Mesodermal cell (in vitro differentiated cells): ENCODE measurements at regions not wholly inside any gene's neighbourhood (a gene's known extent, or its start where the extent isn't known, plus 50 kb on each side); places are given as distances from the start of the nearest gene placed in this dataset.
"Not testable (repeated sequence)": the region's sequence is repeated elsewhere in the genome, so short reads cannot be mapped to it uniquely, and the experiment has no call there.

Source experiments
- H3K27ac ChIP-seq: 2 replicates; pipeline ENCODE4 v1.7.0; 2013; ENCODE audit warnings: mild to moderate bottlenecking, low read depth, low read length, moderate library complexity; ENCODE audit not compliant: severe bottlenecking
- H3K36me3 ChIP-seq: 2 replicates; pipeline ENCODE4 v1.7.1; 2013; ENCODE audit warnings: mild to moderate bottlenecking, low read length, moderate library complexity; ENCODE audit not compliant: control insufficient read depth, insufficient read depth
- H3K4me1 ChIP-seq: one replicate; pipeline ENCODE4 v1.7.1; 2013; ENCODE audit warnings: mild to moderate bottlenecking, low read length; ENCODE audit not compliant: insufficient read depth, control insufficient read depth, poor library complexity, severe bottlenecking
- H3K4me3 ChIP-seq: 2 replicates; pipeline ENCODE4 v1.7.0; 2013; ENCODE audit warnings: low read length, control low read depth, mild to moderate bottlenecking; ENCODE audit not compliant: insufficient read depth, poor library complexity, severe bottlenecking; ENCODE audit errors: extremely low read depth
- H3K9me3 ChIP-seq: 2 replicates; pipeline ENCODE4 v1.7.1; 2013; ENCODE audit warnings: mild to moderate bottlenecking, low read length, moderate library complexity; ENCODE audit not compliant: control insufficient read depth
- WGBS, 2 experiments: methylation state at CpG; one replicate each; pipeline ENCODE4 v1.1.5; 2013; ENCODE audit warnings: missing lambda C conversion rate in 2 of 2; ENCODE audit not compliant: insufficient coverage in 2 of 2; 5-methylcytosine and 5-hydroxymethylcytosine counted together

DNA sequence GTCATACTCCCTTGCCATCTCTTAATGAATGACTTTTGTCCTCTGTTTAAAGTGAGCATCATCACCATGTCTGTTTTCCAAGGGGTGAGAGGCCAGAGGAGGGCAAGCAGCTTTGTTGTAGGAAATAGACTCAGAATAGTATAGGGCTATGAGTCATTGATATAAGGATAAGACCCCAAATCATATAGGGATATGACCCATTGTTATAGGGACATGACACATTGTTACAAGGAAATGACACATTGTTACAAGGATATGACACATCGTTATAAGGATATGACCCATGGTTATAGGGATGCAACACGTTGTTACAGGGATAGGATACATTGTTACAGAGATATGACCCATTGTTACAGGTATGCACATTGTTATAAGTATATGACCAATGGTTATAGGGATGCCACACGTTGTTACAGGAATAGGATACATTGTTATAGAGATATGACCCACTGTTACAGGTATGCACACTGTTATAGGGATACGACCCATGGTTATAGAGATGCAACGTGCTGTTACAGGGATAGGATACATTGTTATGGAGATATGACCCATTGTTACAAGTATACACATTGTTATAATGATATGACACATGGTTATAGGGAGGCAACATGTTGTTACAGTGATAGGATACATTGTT is 311.1 kb upstream of the ADARB2 start:
- H3K4me3 ChIP-seq: no peak overlapping the region
- no peaks in the 10 kb centered on the region for H3K4me1 ChIP-seq
- H3K9me3 ChIP-seq: no peaks in the 10 kb centered on the region
- H3K36me3 ChIP-seq: no peaks in the 10 kb centered on the region
- WGBS, 2 experiments: 68 to 83% methylated on average over 3 to 4 of the region's 5 CpGs
- H3K27ac ChIP-seq: peak overlapping the region; percentile 34

DNA sequence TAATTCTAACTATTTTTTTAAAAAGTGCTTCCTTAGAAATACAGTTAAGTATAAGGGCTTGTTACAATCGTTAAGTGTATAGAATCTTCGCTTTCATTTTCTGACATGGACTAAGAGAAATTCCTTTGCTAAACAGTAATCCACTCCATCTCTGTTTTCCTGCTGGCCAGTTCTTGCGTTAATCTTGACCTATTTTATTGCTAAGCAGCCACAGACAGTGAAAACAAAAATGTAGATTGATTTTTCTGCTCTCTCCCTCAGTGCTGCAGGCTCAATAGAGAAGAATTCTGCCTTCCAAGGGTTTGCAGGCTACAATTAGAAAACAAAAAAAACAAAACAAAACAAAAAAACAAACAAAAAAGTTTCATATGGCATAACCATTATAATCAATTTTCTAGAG is 310.4 kb upstream of the ADARB2 start:
- 96% methylated on average over 3 of the region's 3 CpGs; no CpG with 5 or more reads in 1 of the 2 experiments for WGBS, 2 experiments
- Histone ChIP-seq H3K27ac (no peak overlapping the region), H3K36me3 (no peaks in the 10 kb centered on the region), H3K9me3 (no peaks in the 10 kb centered on the region), H3K4me3 (no peak overlapping the region), H3K4me1 (no peaks in the 10 kb centered on the region)

DNA sequence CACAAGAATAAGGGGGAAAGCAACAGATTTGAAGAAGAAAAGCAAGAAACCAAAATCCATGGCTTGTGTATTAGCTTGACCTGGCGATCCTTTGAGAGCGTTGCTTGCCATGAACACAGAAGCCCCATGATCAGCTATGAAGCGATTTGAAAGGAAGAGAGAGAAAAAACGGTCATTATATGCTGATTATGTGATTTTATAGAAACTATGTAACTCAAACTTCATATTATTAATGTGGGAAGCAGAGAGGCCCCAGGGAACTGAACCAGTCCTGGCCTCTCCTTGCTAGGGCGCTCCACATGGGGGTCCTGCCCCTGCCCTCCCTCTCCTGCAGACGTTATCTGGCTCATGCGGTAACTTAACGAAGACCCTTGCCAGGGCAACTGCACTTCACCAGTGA is 306.1 kb upstream of the ADARB2 start:
- Histone ChIP-seq H3K9me3 (no peaks in the 10 kb centered on the region), H3K4me1 (no peaks in the 10 kb centered on the region), H3K36me3 (no peaks in the 10 kb centered on the region), H3K4me3 (no peak overlapping the region), H3K27ac (no peak overlapping the region)
- 74 to 90% methylated on average over 2 to 6 of the region's 8 CpGs for WGBS, 2 experiments

DNA sequence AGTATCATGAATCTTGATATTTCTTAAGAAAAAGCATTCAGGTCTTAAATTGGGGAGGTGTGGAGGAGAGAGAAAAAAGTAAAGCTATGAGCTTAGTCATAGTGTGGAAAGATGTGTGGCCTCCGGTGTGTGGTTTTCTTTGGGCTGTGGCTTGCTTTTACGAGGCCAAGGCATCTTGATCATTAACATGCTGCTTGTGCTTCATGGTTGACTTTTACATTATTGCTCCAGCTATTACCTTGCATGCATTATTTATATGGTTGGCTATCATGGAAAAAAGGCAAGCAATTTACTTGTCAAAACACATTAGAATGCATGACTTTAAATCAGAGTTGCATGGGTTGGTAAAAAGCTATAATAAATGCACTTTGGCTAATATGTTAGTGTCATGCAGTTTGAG is 300.7 kb upstream of the ADARB2 start:
- Histone ChIP-seq H3K9me3 (no peaks in the 10 kb centered on the region), H3K4me1 (no peaks in the 10 kb centered on the region), H3K36me3 (no peaks in the 10 kb centered on the region), H3K4me3 (no peak overlapping the region), H3K27ac (no peak overlapping the region)
- 80 to 100% methylated on average over 1 of the region's 2 CpGs for WGBS, 2 experiments

DNA sequence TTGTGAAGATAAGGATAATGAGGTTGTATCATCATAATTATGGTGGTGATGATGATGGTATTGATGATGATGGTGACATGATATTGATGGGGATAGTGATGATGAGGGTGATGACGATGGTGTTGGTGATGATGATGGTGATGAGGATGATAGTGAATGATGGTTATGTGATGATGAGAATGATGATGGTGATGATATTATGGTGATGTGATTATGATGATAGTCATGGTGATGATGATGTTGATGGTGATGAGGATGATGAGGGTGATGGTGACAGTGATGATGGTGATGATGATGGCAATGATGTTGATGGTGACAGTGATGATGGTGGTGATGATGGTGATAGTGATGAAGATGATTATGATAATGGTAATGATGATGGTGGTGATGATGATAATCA is 299.9 kb upstream of the ADARB2 start:
- Histone ChIP-seq H3K36me3 (no peaks in the 10 kb centered on the region), H3K4me1 (no peaks in the 10 kb centered on the region), H3K4me3 (no peak overlapping the region), H3K9me3 (no peaks in the 10 kb centered on the region), H3K27ac (no peak overlapping the region)
- 88 to 96% methylated on average over 1 of the region's 1 CpG for WGBS, 2 experiments

DNA sequence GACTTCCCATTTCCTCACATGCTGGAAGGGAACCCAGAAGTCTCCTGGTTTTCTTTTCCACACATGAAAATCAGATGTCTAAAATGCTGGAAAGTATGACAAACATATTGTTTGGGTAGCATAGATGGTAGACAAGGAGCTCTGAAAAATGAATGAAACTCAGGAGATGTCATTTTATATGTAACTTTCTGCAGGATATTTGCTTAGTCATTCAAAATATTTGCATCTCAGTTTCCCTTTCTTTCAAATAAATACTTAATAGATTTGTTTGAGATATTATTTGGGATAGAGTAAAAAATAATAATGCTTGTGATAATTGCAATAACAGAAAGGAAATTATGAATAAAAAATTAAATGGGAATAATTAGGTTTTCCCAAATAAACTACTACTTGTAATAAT is 298.9 kb upstream of the ADARB2 start:
- Histone ChIP-seq H3K27ac (no peak overlapping the region), H3K36me3 (no peaks in the 10 kb centered on the region), H3K4me3 (no peak overlapping the region), H3K4me1 (no peaks in the 10 kb centered on the region), H3K9me3 (no peaks in the 10 kb centered on the region)

DNA sequence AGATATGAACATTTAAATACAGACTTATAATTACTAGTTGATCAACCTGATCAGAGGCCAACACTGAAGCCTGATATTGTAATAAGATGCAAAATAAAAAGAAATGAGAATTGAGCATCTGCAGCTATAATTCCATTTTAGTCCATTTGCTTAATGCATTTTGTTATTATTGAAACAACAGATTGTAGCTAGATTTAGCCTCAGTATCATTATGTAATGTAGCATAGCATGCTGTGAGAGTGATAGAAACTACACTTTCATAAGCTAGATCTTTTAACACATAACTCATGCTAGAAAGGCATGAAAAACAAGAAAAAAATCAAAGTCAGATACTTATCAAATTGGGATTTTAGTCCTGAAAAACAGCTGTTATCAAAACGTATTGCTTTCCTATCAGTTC is 292.7 kb upstream of the ADARB2 start:
- Histone ChIP-seq H3K36me3 (no peaks in the 10 kb centered on the region), H3K9me3 (no peaks in the 10 kb centered on the region), H3K27ac (no peak overlapping the region), H3K4me1 (no peaks in the 10 kb centered on the region), H3K4me3 (no peak overlapping the region)
- 100% methylated on average over 1 of the region's 1 CpG; no CpG with 5 or more reads in 1 of the 2 experiments for WGBS, 2 experiments

DNA sequence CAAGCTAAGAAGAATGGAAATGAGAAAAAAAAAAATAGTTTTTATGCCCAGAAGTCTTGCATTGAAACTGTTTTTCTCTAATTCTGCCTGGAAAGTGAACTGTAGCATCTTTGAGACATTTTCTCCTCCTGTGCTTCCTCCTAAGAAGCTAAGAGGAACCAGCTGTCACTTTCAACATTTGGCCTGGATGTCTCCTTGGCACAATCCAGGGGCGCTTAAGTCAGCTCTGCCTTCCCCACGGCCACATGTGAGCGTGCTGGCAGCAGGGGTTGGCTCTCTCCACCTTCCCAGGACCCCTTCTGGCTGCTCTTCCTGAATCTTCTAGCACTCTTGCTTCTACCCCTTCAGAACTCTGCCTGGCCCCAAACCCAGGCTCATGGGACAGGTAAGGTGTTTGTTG is 289.6 kb upstream of the ADARB2 start:
- 73 to 84% methylated on average over 3 of the region's 3 CpGs for WGBS, 2 experiments
- Histone ChIP-seq H3K27ac (no peak overlapping the region), H3K4me1 (no peaks in the 10 kb centered on the region), H3K9me3 (no peaks in the 10 kb centered on the region), H3K4me3 (no peak overlapping the region), H3K36me3 (no peaks in the 10 kb centered on the region)

DNA sequence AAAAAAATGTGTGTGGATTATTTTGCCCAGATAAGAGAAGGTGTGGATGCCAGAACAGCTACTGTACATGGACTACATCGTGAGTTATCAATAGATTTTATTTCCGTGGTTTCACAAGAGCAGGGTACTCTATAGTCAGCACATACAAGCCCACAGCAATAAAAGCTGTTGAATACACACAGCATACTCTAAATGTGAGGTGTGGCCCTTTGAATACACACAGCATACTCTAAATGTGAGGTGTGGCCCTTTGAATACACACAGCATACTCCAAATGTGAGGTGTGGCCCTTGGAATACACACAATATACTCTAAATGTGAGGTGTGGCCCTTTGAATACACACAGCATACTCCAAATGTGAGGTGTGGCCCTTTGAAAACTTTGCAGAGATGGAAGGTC is 287.4 kb upstream of the ADARB2 start:
- WGBS, 2 experiments: no CpG with 5 or more reads among the region's 2 CpGs
- H3K27ac ChIP-seq, H3K4me1 ChIP-seq, H3K9me3 ChIP-seq, H3K4me3 ChIP-seq, H3K36me3 ChIP-seq: not testable (repeated sequence)

DNA sequence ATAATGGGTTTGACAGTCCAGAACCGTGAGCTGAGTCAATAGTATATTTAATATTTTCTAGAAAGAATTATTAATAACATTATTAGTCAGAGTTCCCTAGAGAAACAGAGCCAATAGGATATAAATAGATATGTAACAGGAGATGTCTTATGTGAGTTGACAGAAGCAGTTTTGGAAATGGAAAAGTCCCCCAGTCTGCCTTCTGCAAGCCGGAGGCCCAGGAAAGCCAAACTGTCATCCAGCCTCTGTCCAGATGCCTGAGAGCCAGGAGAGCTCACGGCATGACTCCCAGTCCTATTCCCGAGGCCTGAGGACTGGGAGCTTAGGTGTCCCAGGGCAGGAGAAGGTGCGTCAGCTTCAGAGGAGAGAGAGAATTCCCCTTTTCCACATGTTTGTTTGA is 286.4 kb upstream of the ADARB2 start:
- H3K36me3 ChIP-seq: no peaks in the 10 kb centered on the region
- no peak overlapping the region for H3K27ac ChIP-seq
- 64 to 70% methylated on average over 4 of the region's 5 CpGs for WGBS, 2 experiments
- no peaks in the 10 kb centered on the region for H3K9me3 ChIP-seq
- H3K4me3 ChIP-seq: no peak overlapping the region
- no peaks in the 10 kb centered on the region for H3K4me1 ChIP-seq

DNA sequence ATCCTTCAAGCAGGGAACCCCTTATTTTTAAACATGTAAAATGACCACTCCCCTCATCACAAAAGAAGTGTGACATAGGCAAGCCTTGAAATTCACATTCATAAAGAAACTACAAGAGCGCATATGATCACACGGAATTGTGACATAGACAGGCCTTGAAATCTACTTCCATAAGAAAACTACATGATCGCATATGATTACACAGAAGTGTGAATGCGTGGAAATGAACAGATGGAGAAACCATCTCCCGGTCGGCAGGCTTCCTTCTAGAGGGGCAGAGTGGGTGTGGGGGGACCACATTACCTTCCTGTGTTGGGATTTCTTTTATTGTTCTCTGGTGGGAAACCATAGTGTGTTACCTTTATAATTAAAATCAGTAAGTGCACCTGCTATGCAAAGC is 285.1 kb upstream of the ADARB2 start:
- WGBS, 2 experiments: 98 to 100% methylated on average over 3 to 6 of the region's 6 CpGs

More for the DNA sequence above, 285.1 kb upstream of the ADARB2 start:
- H3K4me3 ChIP-seq: no peak overlapping the region
- no peaks in the 10 kb centered on the region for H3K4me1 ChIP-seq
- no peaks in the 10 kb centered on the region for H3K36me3 ChIP-seq
- H3K27ac ChIP-seq: no peak overlapping the region
- H3K9me3 ChIP-seq: no peaks in the 10 kb centered on the region
